ENCODE measurements at regions not wholly inside any gene's neighbourhood (a gene's known extent, or its start where the extent isn't known, plus 50 kb on each side); places are given as distances from the start of the nearest gene placed in this dataset.

DNA sequence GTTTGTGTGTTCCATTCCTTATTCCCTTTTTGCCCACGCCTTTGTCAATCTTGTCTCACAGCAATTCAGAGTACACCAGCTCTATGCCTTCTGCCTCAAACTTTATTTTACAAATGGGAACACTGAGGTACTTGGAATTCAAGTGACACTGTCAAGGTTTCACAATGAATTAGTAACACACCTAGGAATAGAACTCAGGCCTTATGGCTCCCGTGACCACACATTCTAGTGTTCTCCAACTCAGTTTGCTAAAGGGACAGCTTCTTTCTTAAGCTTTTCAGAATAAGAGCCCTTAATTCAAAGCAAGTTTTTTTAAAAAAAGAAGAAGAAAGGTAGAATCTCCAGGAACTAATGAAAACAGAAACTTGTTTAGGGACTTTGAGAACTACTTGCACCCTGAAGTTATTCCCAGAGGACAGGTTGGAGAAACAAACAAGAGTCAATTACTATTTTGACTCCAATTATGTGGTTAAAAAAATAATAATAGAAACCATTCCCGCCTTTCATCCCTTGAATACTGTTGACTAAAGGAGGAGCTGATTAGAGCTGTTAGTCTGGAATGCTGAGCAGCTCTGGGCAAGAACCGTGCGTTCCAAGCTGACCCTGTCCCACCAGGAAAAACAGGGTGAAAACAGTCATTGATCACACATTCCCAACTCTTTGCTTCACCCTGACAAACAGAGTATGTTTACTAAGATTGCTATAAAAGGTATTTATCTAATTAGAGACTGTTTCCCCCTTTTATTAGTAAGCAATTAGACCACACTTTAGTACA lies 408.8 kb upstream of the CNKSR2 start:
- TF ChIP-seq EZH2 (IDR thresholded peaks at IDR 0.05; ENCODE audit: low read depth) = no peak
- TF ChIP-seq, protein P1, sequence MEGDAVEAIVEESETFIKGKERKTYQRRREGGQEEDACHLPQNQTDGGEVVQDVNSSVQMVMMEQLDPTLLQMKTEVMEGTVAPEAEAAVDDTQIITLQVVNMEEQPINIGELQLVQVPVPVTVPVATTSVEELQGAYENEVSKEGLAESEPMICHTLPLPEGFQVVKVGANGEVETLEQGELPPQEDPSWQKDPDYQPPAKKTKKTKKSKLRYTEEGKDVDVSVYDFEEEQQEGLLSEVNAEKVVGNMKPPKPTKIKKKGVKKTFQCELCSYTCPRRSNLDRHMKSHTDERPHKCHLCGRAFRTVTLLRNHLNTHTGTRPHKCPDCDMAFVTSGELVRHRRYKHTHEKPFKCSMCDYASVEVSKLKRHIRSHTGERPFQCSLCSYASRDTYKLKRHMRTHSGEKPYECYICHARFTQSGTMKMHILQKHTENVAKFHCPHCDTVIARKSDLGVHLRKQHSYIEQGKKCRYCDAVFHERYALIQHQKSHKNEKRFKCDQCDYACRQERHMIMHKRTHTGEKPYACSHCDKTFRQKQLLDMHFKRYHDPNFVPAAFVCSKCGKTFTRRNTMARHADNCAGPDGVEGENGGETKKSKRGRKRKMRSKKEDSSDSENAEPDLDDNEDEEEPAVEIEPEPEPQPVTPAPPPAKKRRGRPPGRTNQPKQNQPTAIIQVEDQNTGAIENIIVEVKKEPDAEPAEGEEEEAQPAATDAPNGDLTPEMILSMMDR (conservative IDR thresholded peaks at IDR 0.05) = no peak

All from PC-9 (cell line).